ENCODE measurements at regions not wholly inside any gene's neighbourhood (a gene's known extent, or its start where the extent isn't known, plus 50 kb on each side); places are given as distances from the start of the nearest gene placed in this dataset.

DNA sequence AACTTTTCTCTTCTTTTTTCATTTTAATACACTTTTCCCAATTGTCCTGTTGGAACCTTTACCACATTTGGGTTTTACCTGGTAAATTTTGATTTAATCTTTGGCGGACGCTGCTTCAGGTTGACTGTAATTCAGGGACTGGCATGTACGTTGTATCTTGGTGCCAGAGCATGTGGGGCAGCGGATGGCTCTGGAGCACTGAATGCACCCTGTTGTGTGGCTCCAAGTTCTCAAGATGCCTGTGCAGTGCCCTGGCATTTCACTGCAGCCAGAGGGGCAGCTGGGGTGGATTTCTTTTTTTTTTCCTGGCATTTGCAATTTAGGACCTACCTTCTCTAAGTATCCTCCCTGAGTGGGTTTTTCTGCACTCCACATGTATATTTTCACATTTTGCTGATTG is 242.2 kb downstream of the BLID start:
- no peak overlapping the region for H3K27ac ChIP-seq (ENCODE audit: control insufficient read depth, insufficient read depth, low read length)

DNA sequence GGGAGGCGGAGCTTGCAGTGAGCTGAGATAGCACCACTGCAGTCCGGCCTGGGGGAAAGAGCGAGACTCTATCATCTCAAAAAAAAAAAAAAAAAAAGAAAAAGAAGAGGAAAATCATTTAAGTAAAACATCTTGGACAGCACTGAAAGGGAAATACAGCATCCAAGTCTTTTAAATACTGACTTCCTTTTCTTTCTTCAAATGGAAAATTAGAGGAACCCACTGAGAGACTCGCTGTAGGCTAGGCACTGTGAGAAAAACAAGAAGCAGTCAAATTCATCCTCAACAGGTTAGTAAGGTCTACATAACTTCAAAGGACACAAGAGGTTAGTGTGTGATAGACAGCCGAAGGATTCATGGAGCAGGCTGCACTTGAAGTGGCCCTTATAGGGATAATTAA is 243.7 kb downstream of the BLID start:
- Histone ChIP-seq H3K79me2 (ENCODE audit: control insufficient read depth, insufficient read depth, low read length) (no peaks in the 10 kb centered on the region), H3K27ac (ENCODE audit: control insufficient read depth, insufficient read depth, low read length) (no peak overlapping the region), H3K4me1 (ENCODE audit: control insufficient read depth, extremely low read depth, insufficient read depth, low read length) (no peaks in the 10 kb centered on the region), H2AFZ (ENCODE audit: control insufficient read depth, low read length) (no peak overlapping the region), H3K4me2 (ENCODE audit: control insufficient read depth, extremely low read depth, insufficient read depth, low read depth, low read length) (no peak overlapping the region), H3K36me3 (ENCODE audit: control insufficient read depth in 2 of 2, extremely low read depth in 1 of 2, insufficient read depth in 2 of 2, low read length in 2 of 2) (no peaks in the 10 kb centered on the region), H3K4me3 (ENCODE audit: control insufficient read depth in 2 of 3, extremely low read depth in 1 of 3, insufficient read depth in 2 of 3, low read depth in 1 of 3, low read length in 3 of 3) (no peak overlapping the region), H3K9me1 (ENCODE audit: control insufficient read depth, extremely low read depth, insufficient read depth, low read length) (no peaks in the 10 kb centered on the region), H3K27me3 (ENCODE audit: control insufficient read depth, extremely low read depth, insufficient read depth, low read length) (no peaks in the 10 kb centered on the region), H3K9ac (ENCODE audit: control insufficient read depth, extremely low read depth, insufficient read depth, low read length) (no peak overlapping the region), H4K20me1 (ENCODE audit: control insufficient read depth, extremely low read depth, insufficient read depth, low read length) (no peaks in the 10 kb centered on the region), H3K9me3 (ENCODE audit: control insufficient read depth, low read depth, low read length) (no peaks in the 10 kb centered on the region)
- DNase-seq (ENCODE audit: low read depth, low spot score) (no peak), FAIRE-seq (no peak)
- dilution Hi-C loops (cut with MboI; ENCODE audit: extremely low pct_ligation_motif_present, low sequenced_read_pairs): no loop called here
- TF ChIP-seq EZH2 (IDR thresholded peaks at IDR 0.05; ENCODE audit: low read length): no peak
- TF ChIP-seq, protein P1, sequence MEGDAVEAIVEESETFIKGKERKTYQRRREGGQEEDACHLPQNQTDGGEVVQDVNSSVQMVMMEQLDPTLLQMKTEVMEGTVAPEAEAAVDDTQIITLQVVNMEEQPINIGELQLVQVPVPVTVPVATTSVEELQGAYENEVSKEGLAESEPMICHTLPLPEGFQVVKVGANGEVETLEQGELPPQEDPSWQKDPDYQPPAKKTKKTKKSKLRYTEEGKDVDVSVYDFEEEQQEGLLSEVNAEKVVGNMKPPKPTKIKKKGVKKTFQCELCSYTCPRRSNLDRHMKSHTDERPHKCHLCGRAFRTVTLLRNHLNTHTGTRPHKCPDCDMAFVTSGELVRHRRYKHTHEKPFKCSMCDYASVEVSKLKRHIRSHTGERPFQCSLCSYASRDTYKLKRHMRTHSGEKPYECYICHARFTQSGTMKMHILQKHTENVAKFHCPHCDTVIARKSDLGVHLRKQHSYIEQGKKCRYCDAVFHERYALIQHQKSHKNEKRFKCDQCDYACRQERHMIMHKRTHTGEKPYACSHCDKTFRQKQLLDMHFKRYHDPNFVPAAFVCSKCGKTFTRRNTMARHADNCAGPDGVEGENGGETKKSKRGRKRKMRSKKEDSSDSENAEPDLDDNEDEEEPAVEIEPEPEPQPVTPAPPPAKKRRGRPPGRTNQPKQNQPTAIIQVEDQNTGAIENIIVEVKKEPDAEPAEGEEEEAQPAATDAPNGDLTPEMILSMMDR (optimal IDR thresholded peaks at IDR 0.05 in 1 of 3, IDR thresholded peaks at IDR 0.05 in 1 of 3, conservative IDR thresholded peaks at IDR 0.05 in 1 of 3; ENCODE audit: extremely low read depth in 1 of 3, insufficient read depth in 2 of 3, low read length in 3 of 3): no peak

More for the DNA sequence above, 242.2 kb downstream of the BLID start:
- no peaks in the 10 kb centered on the region for H3K27me3 ChIP-seq (ENCODE audit: control insufficient read depth, extremely low read depth, insufficient read depth, low read length)
- no peaks in the 10 kb centered on the region for H3K36me3 ChIP-seq (ENCODE audit: control insufficient read depth in 2 of 2, extremely low read depth in 1 of 2, insufficient read depth in 2 of 2, low read length in 2 of 2)
- H2AFZ ChIP-seq (ENCODE audit: control insufficient read depth, low read length): no peak overlapping the region
- no peaks in the 10 kb centered on the region for H3K9me1 ChIP-seq (ENCODE audit: control insufficient read depth, extremely low read depth, insufficient read depth, low read length)
- no peaks in the 10 kb centered on the region for H3K9me3 ChIP-seq (ENCODE audit: control insufficient read depth, low read depth, low read length)
- FAIRE-seq: no peak
- H3K9ac ChIP-seq (ENCODE audit: control insufficient read depth, extremely low read depth, insufficient read depth, low read length): no peak overlapping the region
- no peaks in the 10 kb centered on the region for H4K20me1 ChIP-seq (ENCODE audit: control insufficient read depth, extremely low read depth, insufficient read depth, low read length)
- TF ChIP-seq, protein P1 (optimal IDR thresholded peaks at IDR 0.05 in 1 of 3, IDR thresholded peaks at IDR 0.05 in 1 of 3, conservative IDR thresholded peaks at IDR 0.05 in 1 of 3; ENCODE audit: extremely low read depth in 1 of 3, insufficient read depth in 2 of 3, low read length in 3 of 3): no peak
- TF ChIP-seq EZH2 (IDR thresholded peaks at IDR 0.05; ENCODE audit: low read length): no peak
- no peak overlapping the region for H3K4me3 ChIP-seq (ENCODE audit: control insufficient read depth in 2 of 3, extremely low read depth in 1 of 3, insufficient read depth in 2 of 3, low read depth in 1 of 3, low read length in 3 of 3)
- H3K79me2 ChIP-seq (ENCODE audit: control insufficient read depth, insufficient read depth, low read length): no peaks in the 10 kb centered on the region
- no peaks in the 10 kb centered on the region for H3K4me1 ChIP-seq (ENCODE audit: control insufficient read depth, extremely low read depth, insufficient read depth, low read length)
- dilution Hi-C loops (cut with MboI; ENCODE audit: extremely low pct_ligation_motif_present, low sequenced_read_pairs): no loop called here
- no peak for DNase-seq (ENCODE audit: low read depth, low spot score)
- H3K4me2 ChIP-seq (ENCODE audit: control insufficient read depth, extremely low read depth, insufficient read depth, low read depth, low read length): no peak overlapping the region

Data from keratinocyte (primary cell).